ENCODE measurements at regions not wholly inside any gene's neighbourhood (a gene's known extent, or its start where the extent isn't known, plus 50 kb on each side); places are given as distances from the start of the nearest gene placed in this dataset.
"Not testable (repeated sequence)": the region's sequence is repeated elsewhere in the genome, so short reads cannot be mapped to it uniquely, and the experiment has no call there.

GRCh38 chr2:58501371-58502160, 260.4 kb upstream of the FANCL start:
- no peak for DNase-seq

GRCh38 chr2:58497168-58497567, 256.0 kb upstream of the FANCL start:
- DNase-seq = no peak

- no peak for DNase-seq
Observed at GRCh38 chr2:58495806-58496205, 254.7 kb upstream of the FANCL start.

DNA sequence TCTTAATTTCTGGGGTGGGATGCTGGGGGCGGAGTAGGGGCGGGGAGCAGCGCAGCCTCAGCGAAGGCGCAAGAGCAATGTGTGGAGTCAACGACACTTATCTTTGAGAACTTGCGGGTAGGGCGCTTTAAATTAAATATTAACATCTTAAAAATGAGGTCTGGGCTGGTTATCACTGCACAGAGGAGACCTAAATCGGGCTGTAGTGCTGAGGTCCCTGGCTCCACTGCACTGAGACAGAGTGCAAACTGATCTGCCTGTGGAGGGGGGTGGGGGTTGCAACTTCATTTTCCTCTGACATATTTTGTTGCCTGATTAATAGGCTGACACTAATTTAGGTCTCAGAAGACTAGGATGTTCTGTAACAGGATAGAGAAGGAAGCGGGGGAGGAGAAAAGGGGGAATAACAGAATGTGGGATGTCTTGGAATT, 253.0 kb upstream of the FANCL start:
- DNase-seq = no peak

- DNase-seq = no peak
Observed at GRCh38 chr2:58484629-58485028, 243.5 kb upstream of the FANCL start.

- no peak for DNase-seq
Observed at GRCh38 chr2:58484221-58484620, 243.1 kb upstream of the FANCL start.

- no peak for DNase-seq
Observed at GRCh38 chr2:58483307-58483706, 242.2 kb upstream of the FANCL start.

GRCh38 chr2:58481670-58482069, 240.5 kb upstream of the FANCL start:
- no peak for DNase-seq

DNA sequence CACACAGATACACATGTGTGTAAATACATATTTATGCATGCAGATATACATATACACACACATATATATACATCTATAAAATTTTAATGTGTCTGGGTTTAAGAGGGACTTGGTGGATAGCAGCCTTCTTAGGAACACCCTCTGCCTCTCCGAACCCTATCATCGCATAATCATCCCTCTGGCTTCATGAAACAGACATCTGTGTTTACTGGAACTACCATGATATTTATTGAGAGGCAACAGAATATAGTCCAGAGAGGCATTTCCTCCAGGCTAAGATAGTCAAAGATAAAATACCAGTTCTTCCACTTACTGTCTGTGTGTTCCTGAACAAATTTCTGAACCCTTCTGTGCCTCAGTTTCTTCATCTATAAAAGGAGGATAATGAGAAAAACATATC, 239.0 kb upstream of the FANCL start:
- no peak for DNase-seq

DNA sequence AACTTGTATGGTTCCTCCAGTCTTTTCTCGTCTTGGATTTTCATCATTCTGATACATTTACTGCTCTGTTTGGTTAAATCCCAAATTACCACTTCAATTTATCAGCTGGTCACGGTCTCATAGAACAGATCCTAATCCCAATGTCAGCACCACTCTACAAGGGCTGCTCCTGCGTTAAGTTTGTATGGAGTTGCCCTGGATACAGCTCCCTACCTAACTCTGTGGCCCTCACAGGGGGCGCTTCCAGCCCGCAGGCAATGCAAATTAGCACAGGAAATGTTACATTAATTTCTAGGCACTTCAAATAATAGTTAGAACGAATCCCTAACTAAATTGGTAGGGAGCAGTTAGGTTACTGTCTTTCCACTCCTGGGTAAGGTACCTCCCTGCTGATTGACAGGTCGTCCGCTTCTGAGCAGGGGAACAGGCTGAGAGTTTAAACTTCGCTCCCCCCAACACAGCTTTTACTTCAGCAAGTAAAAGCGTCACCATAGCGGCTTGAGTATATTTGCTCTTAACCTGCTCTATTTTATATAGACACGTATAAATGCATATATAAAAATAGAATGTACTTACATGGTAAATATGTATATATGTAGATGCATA, 238.5 kb upstream of the FANCL start:
- no peak for DNase-seq

DNA sequence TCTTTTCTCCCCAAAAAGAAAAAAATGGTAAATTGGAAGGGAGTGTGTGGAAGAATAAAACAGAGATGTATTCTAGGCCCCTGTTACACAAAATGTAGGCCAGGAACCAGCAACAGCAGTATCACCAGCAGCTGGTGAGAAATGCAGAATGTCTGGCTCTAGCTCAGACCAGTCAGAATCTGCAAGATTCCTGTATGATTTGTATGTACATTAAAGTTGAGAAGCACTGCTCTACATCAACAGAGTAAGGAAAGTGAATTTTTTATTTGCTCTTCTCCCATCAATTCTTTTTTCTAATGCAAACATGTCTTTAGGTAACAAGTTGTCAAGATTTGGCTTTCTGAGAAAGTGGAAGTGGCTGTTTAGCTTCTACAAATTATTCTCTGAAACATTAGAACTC, 235.4 kb upstream of the FANCL start:
- DNase-seq = no peak

GRCh38 chr2:58475756-58476155, 234.6 kb upstream of the FANCL start:
- no peak for DNase-seq

DNA sequence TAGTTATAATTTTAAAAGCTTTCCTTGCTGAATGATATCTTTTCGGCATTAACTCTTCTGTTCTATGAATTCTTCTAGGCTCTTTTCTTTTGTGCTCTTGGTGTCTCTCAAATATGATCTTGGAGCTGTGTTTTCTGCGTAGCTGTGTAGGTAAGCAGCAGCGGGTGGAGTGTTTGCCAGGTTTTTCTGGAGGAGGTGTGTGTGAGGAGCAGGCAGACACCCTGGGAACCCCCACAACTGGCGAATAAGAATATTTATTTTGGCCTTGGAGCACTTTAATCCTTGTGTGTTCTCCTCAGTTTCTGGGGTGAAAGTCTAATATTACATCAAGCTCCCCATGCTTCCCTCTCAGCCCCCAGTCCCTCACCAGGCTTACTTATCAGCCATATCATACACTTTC, 232.0 kb upstream of the FANCL start:
- no peak for DNase-seq

DNA sequence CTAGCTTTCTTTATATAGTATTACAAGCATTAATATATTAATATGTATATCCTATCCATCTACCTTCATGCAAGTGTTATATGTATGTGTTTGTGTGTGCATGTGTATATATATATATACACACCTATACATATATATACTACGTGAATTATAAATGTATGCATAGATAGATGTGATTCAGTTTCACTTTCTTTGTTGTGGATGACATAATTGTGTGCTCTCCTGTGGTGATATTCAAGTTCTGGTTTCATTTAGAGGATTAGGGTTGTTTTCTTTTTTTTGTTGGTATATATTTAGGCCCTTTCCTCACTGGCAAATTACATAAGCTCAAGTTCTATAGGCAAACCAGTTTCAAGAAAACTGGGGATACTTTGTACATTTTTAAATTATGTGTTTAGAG, 225.7 kb upstream of the FANCL start:
- no peak for DNase-seq

DNA sequence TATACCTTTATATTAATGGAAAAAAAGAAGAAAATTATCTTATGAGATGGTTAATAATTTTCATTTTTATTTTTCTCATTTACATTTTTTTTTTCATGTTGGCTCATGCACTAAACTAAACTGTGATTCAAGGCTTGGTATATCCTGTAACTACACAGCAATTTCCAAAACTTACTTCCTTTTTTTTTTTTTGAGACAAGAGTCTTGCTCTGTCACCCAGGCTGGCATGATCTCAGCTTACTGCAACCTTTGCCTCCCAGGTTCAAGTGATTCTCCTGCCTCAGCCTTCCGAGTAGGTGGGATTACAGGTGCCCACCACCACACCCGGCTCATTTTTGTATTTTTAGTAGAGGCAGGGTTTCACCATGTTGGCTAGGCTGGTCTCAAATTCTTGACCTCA, 224.9 kb upstream of the FANCL start:
- not testable (repeated sequence) for DNase-seq

DNA sequence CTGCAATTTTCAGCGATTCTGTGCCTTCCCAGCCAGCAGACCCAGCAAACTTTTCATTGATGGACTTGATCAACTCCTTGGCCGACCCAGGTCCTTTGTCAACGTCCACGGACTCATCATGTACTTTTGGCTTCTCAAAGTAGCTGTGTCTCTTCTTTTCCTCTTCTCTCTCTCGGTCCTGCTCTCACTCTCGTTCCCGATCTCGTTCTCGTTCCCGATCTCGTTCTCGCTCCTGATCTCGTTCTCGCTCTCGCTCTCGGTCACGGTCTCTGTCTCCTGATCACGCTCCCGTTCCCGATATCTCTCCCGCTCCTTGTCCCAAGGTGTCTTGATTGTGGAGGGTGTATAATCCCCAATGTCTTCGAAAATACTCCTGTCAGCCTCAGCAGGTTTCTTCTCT, 219.5 kb upstream of the FANCL start:
- no peak for DNase-seq

- DNase-seq = no peak
Observed at GRCh38 chr2:58449286-58450010, 208.3 kb upstream of the FANCL start.

DNA sequence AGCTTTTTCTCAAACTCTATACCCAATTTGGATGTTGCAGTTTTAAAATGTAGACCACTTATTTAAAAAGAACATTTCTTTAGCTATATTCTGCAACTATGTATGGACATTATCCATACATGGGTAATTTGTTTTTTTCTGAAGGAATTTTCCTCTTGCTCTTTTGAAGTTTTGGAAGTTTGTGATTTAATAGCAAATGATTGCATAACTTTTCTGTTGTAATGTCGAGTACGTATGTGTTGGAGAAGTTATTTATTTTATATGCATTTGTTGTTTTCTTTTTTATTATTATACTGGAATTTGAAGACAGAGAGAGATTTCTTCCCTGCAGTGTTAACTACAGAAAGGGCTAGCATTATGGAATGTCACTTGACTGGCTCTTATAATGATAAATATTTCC, 207.7 kb upstream of the FANCL start:
- no peak for DNase-seq

DNA sequence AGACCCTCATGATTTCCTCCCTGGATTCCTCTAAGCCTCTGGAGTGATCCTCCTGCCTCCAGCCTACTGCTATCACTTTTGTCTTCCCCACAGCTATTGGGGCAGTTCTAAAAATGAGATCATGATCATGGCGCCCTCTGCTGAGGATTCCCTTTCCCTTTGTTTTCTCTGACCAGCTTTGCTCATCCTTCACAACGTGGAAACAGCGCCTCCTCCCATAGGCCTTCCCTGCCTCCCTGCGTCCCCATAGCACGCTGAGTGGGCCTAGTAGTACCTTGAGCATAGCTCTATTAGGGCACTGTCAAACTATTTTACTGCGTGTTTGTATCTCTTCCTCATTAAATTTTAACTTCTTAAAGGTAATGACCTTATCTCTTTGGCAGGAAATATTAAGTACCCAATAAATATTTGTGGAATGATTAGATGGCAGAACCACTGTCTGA, 207.0 kb upstream of the FANCL start:
- no peak for DNase-seq

DNA sequence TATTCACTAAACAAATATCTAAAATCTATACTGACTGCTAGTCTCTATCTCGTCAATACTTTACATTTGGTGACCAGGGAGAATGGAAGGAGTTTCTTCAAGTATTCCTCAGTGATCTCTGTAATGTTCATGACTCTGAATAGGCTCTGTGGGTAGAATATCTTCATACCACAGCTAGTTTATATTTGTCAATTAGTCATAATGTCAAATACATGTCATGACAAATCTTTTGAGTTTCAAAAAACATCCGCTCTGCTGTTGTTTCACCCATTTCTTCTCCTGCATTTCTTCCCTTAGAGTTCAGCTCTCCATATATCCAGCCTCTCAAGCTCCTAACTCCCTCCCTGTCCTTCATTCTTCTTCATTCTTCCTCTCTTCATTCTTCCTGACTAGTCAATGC, 206.5 kb upstream of the FANCL start:
- DNase-seq = no peak

DNA sequence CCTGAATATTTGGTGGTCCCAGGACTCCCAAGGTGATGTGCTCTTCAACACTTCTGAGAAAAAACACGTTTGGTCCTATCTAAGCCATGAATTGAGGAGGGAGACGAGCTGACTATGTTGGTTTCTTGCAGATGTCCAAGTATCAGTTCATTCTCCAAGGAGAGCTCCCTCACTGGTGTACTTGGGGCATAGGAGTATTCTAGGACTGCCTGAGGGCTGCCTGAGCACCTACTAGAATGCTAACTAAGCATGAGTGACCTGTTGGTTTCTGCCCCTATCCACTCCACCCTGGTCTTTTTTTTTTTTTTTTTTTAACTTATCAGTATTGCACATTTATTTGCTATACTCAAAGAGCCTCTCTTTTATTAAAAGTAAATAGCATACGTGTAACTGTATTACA, 200.5 kb upstream of the FANCL start:
- DNase-seq = no peak

- DNase-seq = no peak
Observed at GRCh38 chr2:58436872-58437271, 195.7 kb upstream of the FANCL start.

GRCh38 chr2:58435246-58435645, 194.1 kb upstream of the FANCL start:
- DNase-seq = no peak

DNA sequence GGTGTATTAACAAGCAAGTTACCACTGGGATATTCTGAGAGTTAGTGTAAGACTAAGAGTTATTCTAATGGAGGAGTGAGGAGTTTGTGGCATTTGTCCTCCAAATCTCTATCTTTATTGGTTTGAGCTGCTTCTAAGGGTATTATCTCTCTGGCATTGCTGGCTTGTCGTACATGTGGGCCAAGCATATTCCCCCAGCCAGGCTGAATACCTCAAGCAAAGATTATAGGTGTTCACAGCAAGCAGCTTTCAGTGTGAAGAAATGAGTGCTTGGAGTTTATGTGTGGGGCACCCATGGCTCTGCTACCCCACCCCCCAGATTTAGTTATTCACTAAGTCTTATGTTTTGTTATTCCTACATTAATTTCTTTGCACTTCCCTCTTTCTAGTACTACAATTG, 193.6 kb upstream of the FANCL start:
- no peak for DNase-seq
